ENCODE measurements at regions not wholly inside any gene's neighbourhood (a gene's known extent, or its start where the extent isn't known, plus 50 kb on each side); places are given as distances from the start of the nearest gene placed in this dataset.
A peak's percentile ranks its signal among the peaks of the same experiment; 100 is the strongest.

GRCh38 chr21:22516230-22516629 is 1518.0 kb downstream of the NCAM2 start:
- no peak for TF ChIP-seq CTCF (conservative IDR thresholded peaks at IDR 0.05; ENCODE audit: low read depth)
- no peak for DNase-seq (ENCODE audit: low spot score)
- ChIA-PET POLR2A (ENCODE audit: low non-redundant PET) (no interaction called here), CTCF (no interaction called here)
- no peak overlapping the region for H3K27ac ChIP-seq

- POLR2A ChIA-PET (ENCODE audit: low non-redundant PET), result no interaction called here
- TF ChIP-seq CTCF (conservative IDR thresholded peaks at IDR 0.05; ENCODE audit: low read depth), result no peak
- H3K27ac ChIP-seq, result no peak overlapping the region
- CTCF ChIA-PET, result interaction anchor here (0.5 to 0.6 kb wide), 2 partner anchors 11 to 402 kb away, joined by 3 to 4 read pairs; no protein-coding TSS in a partner anchor
- DNase-seq (ENCODE audit: low spot score), result no peak
These were observed 1537.4 kb downstream of the NCAM2 start for GRCh38 chr21:22535630-22536029.

- ChIA-PET POLR2A (ENCODE audit: low non-redundant PET) (no interaction called here), CTCF (interaction anchor here (0.6 kb wide), 1 partner anchor 1082 kb away, joined by 7 read pairs; no protein-coding TSS in a partner anchor)
- DNase-seq (ENCODE audit: low spot score), result peak; percentile 42
- TF ChIP-seq CTCF (conservative IDR thresholded peaks at IDR 0.05; ENCODE audit: low read depth), result no peak
- no peak overlapping the region for H3K27ac ChIP-seq
These were observed 1538.3 kb downstream of the NCAM2 start for GRCh38 chr21:22536509-22536908.

- CTCF ChIA-PET, result no interaction called here
- no peak overlapping the region for H3K27ac ChIP-seq
- TF ChIP-seq CTCF (conservative IDR thresholded peaks at IDR 0.05; ENCODE audit: low read depth), result no peak
- POLR2A ChIA-PET (ENCODE audit: low non-redundant PET), result interaction anchor here (0.6 kb wide), 1 partner anchor 9 kb away, joined by 3 read pairs; no protein-coding TSS in a partner anchor
- DNase-seq (ENCODE audit: low spot score), result no peak
These were observed 1546.5 kb downstream of the NCAM2 start for GRCh38 chr21:22544747-22545146.

GRCh38 chr21:22552390-22552789 is 1554.2 kb downstream of the NCAM2 start:
- H3K27ac ChIP-seq, result no peak overlapping the region
- ChIA-PET POLR2A (ENCODE audit: low non-redundant PET) (no interaction called here), CTCF (no interaction called here)
- TF ChIP-seq CTCF (conservative IDR thresholded peaks at IDR 0.05; ENCODE audit: low read depth), result no peak
- no peak for DNase-seq (ENCODE audit: low spot score)

GRCh38 chr21:22554690-22555316 is 1556.6 kb downstream of the NCAM2 start:
- no peak for TF ChIP-seq CTCF (conservative IDR thresholded peaks at IDR 0.05; ENCODE audit: low read depth)
- ChIA-PET CTCF (interaction anchor here (0.6 to 1.2 kb wide), 3 partner anchors 8 to 176 kb away, joined by 3 to 5 read pairs (median 3); no protein-coding TSS in a partner anchor), POLR2A (ENCODE audit: low non-redundant PET) (no interaction called here)
- no peak overlapping the region for H3K27ac ChIP-seq
- no peak for DNase-seq (ENCODE audit: low spot score)
